Putamen (tissue), 1 donor: ENCODE measurements at regions not wholly inside any gene's neighbourhood (a gene's known extent, or its start where the extent isn't known, plus 50 kb on each side); places are given as distances from the start of the nearest gene placed in this dataset.
"Not testable (repeated sequence)": the region's sequence is repeated elsewhere in the genome, so short reads cannot be mapped to it uniquely, and the experiment has no call there.

ENCODE experiments used
- DNase-seq: peaks from one replicate; pipeline ENCODE4 v3.0.0-alpha.2; 2016; ENCODE audit warnings: low spot score

GRCh38 chr4:179272282-179272681, 1830.0 kb upstream of the AGA start:
- no peak for DNase-seq

- DNase-seq: no peak
These were observed 1836.4 kb upstream of the AGA start for GRCh38 chr4:179278647-179279046.

- DNase-seq: no peak
These were observed 1843.5 kb upstream of the AGA start for GRCh38 chr4:179285696-179286095.

- DNase-seq: no peak
These were observed 1849.4 kb upstream of the AGA start for GRCh38 chr4:179291657-179292056.

- no peak for DNase-seq
These were observed 1850.2 kb upstream of the AGA start for GRCh38 chr4:179292468-179292867.

GRCh38 chr4:179307297-179308136, 1865.3 kb upstream of the AGA start:
- DNase-seq: no peak

GRCh38 chr4:179313823-179314222, 1871.6 kb upstream of the AGA start:
- no peak for DNase-seq

- no peak for DNase-seq
These were observed 1882.9 kb upstream of the AGA start for GRCh38 chr4:179325181-179325580.

GRCh38 chr4:179328627-179329026, 1886.4 kb upstream of the AGA start:
- DNase-seq: no peak

GRCh38 chr4:179331362-179331761, 1889.1 kb upstream of the AGA start:
- no peak for DNase-seq

- DNase-seq: no peak
These were observed 1902.6 kb upstream of the AGA start for GRCh38 chr4:179344861-179345260.

GRCh38 chr4:179352221-179352620, 1910.0 kb upstream of the AGA start:
- no peak for DNase-seq

- no peak for DNase-seq
These were observed 1911.5 kb upstream of the AGA start for GRCh38 chr4:179353786-179354185.

- no peak for DNase-seq
These were observed 1919.8 kb upstream of the AGA start for GRCh38 chr4:179361978-179362486.

GRCh38 chr4:179365932-179366331, 1923.7 kb upstream of the AGA start:
- DNase-seq: not testable (repeated sequence)

- no peak for DNase-seq
These were observed 1930.0 kb upstream of the AGA start for GRCh38 chr4:179372242-179372641.

- no peak for DNase-seq
These were observed 1930.5 kb upstream of the AGA start for GRCh38 chr4:179372746-179373145.

GRCh38 chr4:179378847-179379246, 1936.6 kb upstream of the AGA start:
- not testable (repeated sequence) for DNase-seq

GRCh38 chr4:179392787-179393186, 1950.5 kb upstream of the AGA start:
- DNase-seq: no peak

- no peak for DNase-seq
These were observed 1956.2 kb upstream of the AGA start for GRCh38 chr4:179398414-179398813.

GRCh38 chr4:179399054-179399782, 1957.0 kb upstream of the AGA start:
- no peak for DNase-seq

- DNase-seq: peak; percentile 71
These were observed 1973.0 kb upstream of the AGA start for GRCh38 chr4:179415037-179415846.
